HCT116 (cell line): ENCODE measurements at regions not wholly inside any gene's neighbourhood (a gene's known extent, or its start where the extent isn't known, plus 50 kb on each side); places are given as distances from the start of the nearest gene placed in this dataset.

Experiments
- ATF3 ChIP-seq: IDR thresholded peaks from 2 replicates; pipeline ENCODE4 v1.6.1; 2012
- CTCF ChIP-seq, 3 experiments: fragments of 200-600 bp in 1 of 3; sonication (generic) in 1 of 3; IDR thresholded peaks in 2 of 3; conservative IDR thresholded peaks in 1 of 3; 2 replicates each; pipeline ENCODE4 v1.5.1; 2012 to 2017; ENCODE audit warnings: low read depth in 2 of 3, low read length in 2 of 3, antibody characterized with exemption in 1 of 3, borderline replicate concordance in 1 of 3, control low read depth in 1 of 3, mild to moderate bottlenecking in 1 of 3, mixed read lengths in 1 of 3, mixed run types in 1 of 3, moderate library complexity in 1 of 3; ENCODE audit not compliant: insufficient read depth in 1 of 3
- MAX ChIP-seq: IDR thresholded peaks from 2 replicates; pipeline ENCODE4 v1.6.1; 2012
- POLR2A ChIP-seq: IDR thresholded peaks from 2 replicates; pipeline ENCODE4 v1.7.0; 2011; ENCODE audit warnings: borderline replicate concordance; ENCODE audit not compliant: insufficient read depth, insufficient read length; ENCODE audit errors: extremely low read depth
- RAD21 ChIP-seq: IDR thresholded peaks from 2 replicates; pipeline ENCODE4 v1.6.1; 2012; ENCODE audit warnings: low read depth, mild to moderate bottlenecking

- TF ChIP-seq CTCF (IDR thresholded peaks at IDR 0.05 in 2 of 3, conservative IDR thresholded peaks at IDR 0.05 in 1 of 3; ENCODE audit: borderline replicate concordance in 1 of 3, insufficient read depth in 1 of 3, low read depth in 2 of 3, low read length in 2 of 3) (no peak), ATF3 (no peak), RAD21 (no peak), POLR2A (no peak), MAX (no peak)
Measured at GRCh38 chr14:27371868-27372267, 774.0 kb upstream of the NOVA1 start.
